GM23338 (cell line): ENCODE measurements at regions not wholly inside any gene's neighbourhood (a gene's known extent, or its start where the extent isn't known, plus 50 kb on each side); places are given as distances from the start of the nearest gene placed in this dataset.

Source experiments
- ATAC-seq: fragments of 200-7000 bp; cut with Tn5 transposase; 3 replicates; pipeline ENCODE4 v1.9.1; 2020
- DNase-seq: peaks from one replicate; pipeline ENCODE4 v3.0.0-alpha.2; 2015; ENCODE audit warnings: low spot score
- H2AFZ ChIP-seq: fragments of 200-600 bp; sonication (generic); 2 replicates; pipeline ENCODE4 v1.8.0; 2016; ENCODE audit warnings: antibody characterized with exemption, mild to moderate bottlenecking, moderate library complexity
- H3F3A ChIP-seq: fragments of 200-600 bp; sonication (generic); replicated peaks from 2 replicates; pipeline ENCODE4 v1.8.0; 2017; ENCODE audit warnings: antibody characterized with exemption, mixed run types, low read depth
- H3K27ac ChIP-seq: fragments of 200-600 bp; sonication (generic); 2 replicates; pipeline ENCODE4 v1.6.1; 2016; ENCODE audit warnings: low read depth
- H3K27me3 ChIP-seq: fragments of 200-600 bp; sonication (generic); 2 replicates; pipeline ENCODE4 v1.8.0; 2016; ENCODE audit warnings: mild to moderate bottlenecking, mixed run types, moderate library complexity; ENCODE audit not compliant: insufficient read depth
- H3K36me3 ChIP-seq: fragments of 200-600 bp; sonication (generic); 2 replicates; pipeline ENCODE4 v1.8.0; 2016; ENCODE audit warnings: mild to moderate bottlenecking; ENCODE audit not compliant: insufficient read depth
- H3K4me1 ChIP-seq: fragments of 200-600 bp; sonication (generic); 2 replicates; pipeline ENCODE4 v1.8.0; 2016; ENCODE audit warnings: mild to moderate bottlenecking, moderate library complexity; ENCODE audit not compliant: insufficient read depth
- H3K4me2 ChIP-seq: fragments of 200-600 bp; sonication (generic); 2 replicates; pipeline ENCODE4 v1.7.1; 2017; ENCODE audit warnings: mixed run types
- H3K4me3 ChIP-seq: fragments of 200-600 bp; sonication (generic); 2 replicates; pipeline ENCODE4 v1.6.1; 2016; ENCODE audit warnings: mixed run types
- H3K79me2 ChIP-seq: fragments of 200-600 bp; sonication (generic); replicated peaks from 2 replicates; pipeline ENCODE4 v1.8.0; 2017; ENCODE audit warnings: mild to moderate bottlenecking; ENCODE audit not compliant: insufficient read depth
- H3K9me2 ChIP-seq: fragments of 200-600 bp; sonication (generic); 2 replicates; pipeline ENCODE4 v1.8.0; 2017; ENCODE audit not compliant: insufficient read depth
- H4K20me1 ChIP-seq: fragments of 200-600 bp; sonication (generic); replicated peaks from 2 replicates; pipeline ENCODE4 v1.8.0; 2017; ENCODE audit warnings: mild to moderate bottlenecking; ENCODE audit not compliant: insufficient read depth
- H3K27ac Mint-ChIP-seq: 2 replicates; pipeline ENCODE4 v1.8.0; 2020; ENCODE audit warnings: inconsistent platforms, mild to moderate bottlenecking, moderate library complexity, mixed read lengths
- H3K27me3 Mint-ChIP-seq: 3 replicates; pipeline ENCODE4 v1.8.0; 2022; ENCODE audit warnings: low read depth, mild to moderate bottlenecking, moderate library complexity, mixed read lengths, inconsistent platforms; ENCODE audit not compliant: insufficient read depth, poor library complexity
- H3K36me3 Mint-ChIP-seq: 3 replicates; pipeline ENCODE4 v1.8.0; 2021; ENCODE audit warnings: low read depth, mild to moderate bottlenecking, inconsistent platforms, moderate library complexity, mixed read lengths
- H3K4me1 Mint-ChIP-seq: 3 replicates; pipeline ENCODE4 v1.8.0; 2020; ENCODE audit warnings: mild to moderate bottlenecking, inconsistent platforms, mixed read lengths
- H3K4me3 Mint-ChIP-seq: 3 replicates; pipeline ENCODE4 v1.8.0; 2021; ENCODE audit warnings: moderate library complexity, mild to moderate bottlenecking, inconsistent platforms, mixed read lengths
- H3K9me3 Mint-ChIP-seq: 3 replicates; pipeline ENCODE4 v1.8.0; 2020; ENCODE audit warnings: moderate library complexity, mild to moderate bottlenecking, inconsistent platforms, mixed read lengths
- CREB1 ChIP-seq: fragments of 250-450 bp; sonication (Bioruptor Pico); IDR thresholded peaks from 2 replicates; pipeline ENCODE4 v1.5.0; 2020; ENCODE audit warnings: low read depth, mild to moderate bottlenecking, moderate library complexity
- CTCF ChIP-seq, 2 experiments: fragments of 200-600 bp in 1 of 2; sonication (generic) in 1 of 2; conservative IDR thresholded peaks; 2 replicates each; pipeline versions ENCODE4 v1.5.1 to v1.6.1; 2016 to 2017; ENCODE audit warnings: antibody characterized with exemption in 2 of 2, low read depth in 2 of 2, mild to moderate bottlenecking in 2 of 2, moderate library complexity in 1 of 2
- ETS1 ChIP-seq: IDR thresholded peaks from 2 replicates; pipeline ENCODE4 v1.6.1; 2016; ENCODE audit warnings: antibody characterized with exemption
- EZH2 ChIP-seq: fragments of 200-600 bp; sonication (generic); IDR thresholded peaks from one replicate; pipeline ENCODE4 v1.8.0; 2017; ENCODE audit warnings: antibody characterized with exemption, mild to moderate bottlenecking, low read depth; ENCODE audit not compliant: unreplicated experiment
- EZH2phosphoT487 ChIP-seq: fragments of 200-600 bp; sonication (generic); IDR thresholded peaks from one replicate; pipeline ENCODE4 v1.8.1; 2018; ENCODE audit warnings: antibody characterized with exemption; ENCODE audit not compliant: unreplicated experiment
- JUNB ChIP-seq: IDR thresholded peaks from one replicate; pipeline ENCODE4 v1.6.1; 2016; ENCODE audit warnings: antibody characterized with exemption; ENCODE audit not compliant: unreplicated experiment
- NANOG ChIP-seq: IDR thresholded peaks from 2 replicates; pipeline ENCODE4 v1.6.1; 2016; ENCODE audit warnings: antibody characterized with exemption, borderline replicate concordance
- POLR2AphosphoS5 ChIP-seq: IDR thresholded peaks from 2 replicates; pipeline ENCODE4 v1.6.1; 2016; ENCODE audit warnings: antibody characterized with exemption, low read depth
- STAT1 ChIP-seq: IDR thresholded peaks from one replicate; pipeline ENCODE4 v1.6.1; 2016; ENCODE audit warnings: antibody characterized with exemption; ENCODE audit not compliant: unreplicated experiment
- ZNF114 ChIP-seq: fragments of 250-450 bp; sonication (Bioruptor Pico); IDR thresholded peaks from 2 replicates; pipeline ENCODE4 v1.5.0; 2020; ENCODE audit warnings: mild to moderate bottlenecking, moderate library complexity
- ZNF462 ChIP-seq: fragments of 250-450 bp; sonication (Bioruptor Pico); IDR thresholded peaks from 2 replicates; pipeline ENCODE4 v1.5.0; 2020; ENCODE audit warnings: mild to moderate bottlenecking, moderate library complexity

- TF ChIP-seq ZNF462, result no peak
- TF ChIP-seq ZNF114, result no peak
- no peak for TF ChIP-seq EZH2
- no peak for TF ChIP-seq STAT1
- TF ChIP-seq EZH2phosphoT487, result no peak
- no peak for TF ChIP-seq ETS1
- no peak for TF ChIP-seq CREB1 (CRISPR knock-in tag)
- no peak for TF ChIP-seq NANOG
- no peak for TF ChIP-seq POLR2AphosphoS5
- no peak for TF ChIP-seq JUNB
Observed at GRCh38 chr7:85866540-85866939, 679.7 kb upstream of the SEMA3D start (continued).

- H3K4me1 ChIP-seq, result no peaks in the 10 kb centered on the region
- H3K27me3 ChIP-seq, result no peaks in the 10 kb centered on the region
- ATAC-seq (no peak), DNase-seq (peak; percentile 42)
- Mint-ChIP-seq H3K4me3 (no peak overlapping the region), H3K9me3 (no peaks in the 10 kb centered on the region), H3K36me3 (no peaks in the 10 kb centered on the region), H3K27ac (no peak overlapping the region), H3K4me1 (0 out of 3 replicates have a peak, but pooled peaks cover 2% of the 10 kb centered on the region), H3K27me3 (peaks cover 2% of the 10 kb centered on the region)
- H2AFZ ChIP-seq, result no peak overlapping the region
- H4K20me1 ChIP-seq, result no peaks in the 10 kb centered on the region
- TF ChIP-seq ZNF114 (no peak), CTCF (conservative IDR thresholded peaks at IDR 0.05; ENCODE audit: low read depth in 2 of 2) (peak; percentile 52 to 73)
- H3K4me3 ChIP-seq, result no peak overlapping the region
- no peaks in the 10 kb centered on the region for H3F3A ChIP-seq
- H3K4me2 ChIP-seq, result no peak overlapping the region
- H3K36me3 ChIP-seq, result no peaks in the 10 kb centered on the region
- H3K27ac ChIP-seq, result no peak overlapping the region
- no peaks in the 10 kb centered on the region for H3K9me2 ChIP-seq
- H3K79me2 ChIP-seq, result no peaks in the 10 kb centered on the region
Observed at GRCh38 chr7:85851571-85852193, 664.8 kb upstream of the SEMA3D start.
